GM19452 (cell line): ENCODE measurements at regions not wholly inside any gene's neighbourhood (a gene's known extent, or its start where the extent isn't known, plus 50 kb on each side); places are given as distances from the start of the nearest gene placed in this dataset.
"Not testable (repeated sequence)": the region's sequence is repeated elsewhere in the genome, so short reads cannot be mapped to it uniquely, and the experiment has no call there.

Experiments used
- ATAC-seq: cut with Tn5 transposase; IDR thresholded peaks from one replicate; pipeline ENCODE4 v1.9.1; 2021; ENCODE audit not compliant: unreplicated experiment

GRCh38 chr12:131229079-131229425 is 275.3 kb downstream of the ADGRD1 start:
- ATAC-seq, result not testable (repeated sequence)

DNA sequence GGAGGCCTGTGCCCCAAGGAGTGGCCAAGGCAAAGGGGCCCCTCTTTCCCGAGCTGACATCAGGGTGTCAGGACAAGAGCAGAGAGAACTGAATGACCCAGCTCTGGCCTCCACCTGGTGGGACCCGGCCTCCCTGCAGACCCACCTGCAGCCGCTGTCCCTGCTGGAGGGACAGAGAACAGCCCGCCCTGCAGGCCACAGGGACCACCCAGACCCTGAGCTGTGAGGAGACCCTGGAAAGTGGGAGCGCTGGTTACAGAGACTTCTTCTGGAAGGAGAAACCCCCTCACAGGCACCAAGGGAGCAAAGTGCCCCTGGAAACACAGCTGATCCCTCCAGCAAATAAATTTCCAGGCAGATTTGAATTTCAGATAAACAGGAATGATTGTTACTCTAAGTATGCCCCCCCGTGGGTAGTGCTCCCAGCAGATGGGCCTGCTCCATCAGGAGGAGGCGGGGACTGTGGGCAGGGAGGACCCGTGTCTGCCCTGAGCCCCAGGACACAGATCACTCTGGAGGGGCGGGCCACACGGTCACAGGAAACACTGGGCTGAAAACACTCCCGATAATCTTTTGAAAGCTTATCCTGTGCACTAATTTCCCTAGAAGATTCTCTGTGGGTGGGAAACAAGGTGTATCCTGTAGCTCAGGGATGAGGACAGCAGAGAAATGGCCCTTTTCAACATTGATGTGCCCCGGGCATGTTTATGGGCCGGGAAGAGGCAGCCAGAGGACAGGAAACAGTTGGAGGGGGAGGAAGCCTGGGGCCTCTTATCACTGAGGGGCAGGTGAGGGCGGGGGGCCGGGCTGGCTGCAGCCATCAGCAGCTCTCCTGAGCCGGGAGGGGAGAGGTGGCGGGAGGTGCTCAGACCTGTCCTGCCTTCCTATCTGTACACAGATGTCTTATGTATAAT is 276.0 kb downstream of the ADGRD1 start:
- no peak for ATAC-seq

DNA sequence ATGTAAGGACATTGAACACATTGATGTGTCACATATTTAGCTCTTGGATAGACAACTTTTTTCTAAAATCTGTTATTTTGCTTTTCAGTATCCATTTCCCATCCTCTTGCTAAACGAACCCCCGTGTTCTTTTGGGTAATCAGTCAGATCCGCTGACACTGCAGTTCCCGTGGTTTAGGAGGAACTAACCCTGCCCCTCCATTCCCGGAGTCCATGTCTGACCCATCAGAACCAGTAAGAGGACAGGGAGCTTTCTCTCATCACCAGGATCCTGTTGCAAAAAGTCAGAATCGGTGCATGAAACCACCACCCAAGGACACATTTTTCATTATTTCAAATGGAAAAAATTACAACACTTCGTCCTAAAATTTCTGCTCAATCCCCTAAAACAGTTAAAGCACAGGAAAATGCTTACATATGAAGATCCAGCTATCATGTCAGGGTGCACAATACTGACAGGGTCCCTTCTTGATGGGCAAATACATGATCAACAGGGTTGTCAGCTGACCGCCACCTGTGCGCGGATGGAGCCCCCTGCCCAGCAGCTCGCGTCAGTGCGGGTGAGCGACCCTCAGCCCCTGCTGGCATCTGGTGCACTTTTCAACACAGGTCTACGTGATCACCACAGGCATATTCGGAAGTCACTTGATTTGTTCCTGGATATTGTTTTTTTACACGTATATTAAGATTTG is 276.8 kb downstream of the ADGRD1 start:
- ATAC-seq, result no peak

DNA sequence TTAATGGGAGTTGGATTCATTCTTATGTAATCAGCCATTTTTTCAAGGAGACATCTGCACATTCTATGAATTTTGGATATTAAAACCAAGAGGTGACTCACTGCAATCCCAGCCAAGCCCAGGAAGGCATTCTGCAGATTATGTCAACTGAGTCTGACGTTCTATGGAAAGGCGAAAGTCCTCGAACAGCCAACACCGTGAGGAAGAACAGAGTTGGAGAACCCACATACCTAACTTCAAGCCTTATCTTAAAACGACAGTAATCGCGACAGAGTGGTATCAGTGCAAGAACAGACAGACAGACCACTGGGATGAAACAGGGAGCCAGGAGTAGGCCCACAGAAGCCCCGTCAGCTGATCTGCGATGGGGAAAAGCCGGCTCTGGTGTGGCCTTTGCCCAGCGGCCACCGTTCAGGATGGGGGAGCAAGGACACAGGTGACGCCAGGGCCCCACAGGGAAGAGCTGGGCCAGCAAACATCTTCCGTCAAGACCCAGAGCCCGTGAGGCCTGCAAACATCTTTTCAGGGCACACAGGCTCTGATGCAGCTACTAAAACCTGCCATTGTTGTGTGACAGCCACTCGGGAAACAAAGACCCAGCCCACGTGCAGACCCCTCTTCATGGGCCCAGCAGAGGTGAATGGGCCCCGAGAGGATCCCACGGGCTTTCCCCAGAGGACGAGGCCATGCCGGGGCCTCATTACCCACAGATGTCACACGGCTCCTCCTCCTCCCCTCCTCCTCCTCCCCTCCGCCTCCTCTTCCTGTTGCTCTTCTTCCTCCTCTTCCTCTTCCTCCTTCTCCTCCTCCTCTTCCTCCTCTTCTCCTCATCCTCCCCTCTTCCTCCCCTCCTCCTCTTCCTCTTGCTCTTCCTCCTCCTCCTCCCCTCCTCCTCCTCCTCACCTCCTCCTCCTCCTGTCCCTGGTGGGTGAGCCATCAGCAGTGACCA is 277.6 kb downstream of the ADGRD1 start:
- no peak for ATAC-seq

DNA sequence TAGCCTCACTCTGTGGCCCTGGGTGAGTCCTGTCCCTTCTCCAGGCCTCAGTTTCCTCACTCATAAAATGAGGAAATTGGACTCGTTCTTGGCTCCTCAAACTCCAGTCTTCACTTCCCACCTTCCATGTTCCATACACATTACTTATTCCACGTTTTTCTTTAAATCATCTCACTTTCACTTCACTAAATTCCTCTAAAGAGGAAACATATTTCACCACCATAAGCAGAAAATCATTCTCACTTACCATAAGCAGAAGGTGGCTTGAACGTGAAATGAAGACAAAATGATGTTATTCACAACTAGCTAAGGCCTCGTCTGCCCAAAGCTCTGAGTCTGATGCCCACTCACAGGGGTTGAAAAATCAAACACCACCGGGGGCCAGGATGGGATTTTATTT is 278.3 kb downstream of the ADGRD1 start:
- ATAC-seq, result no peak

GRCh38 chr12:131232872-131233271 is 279.2 kb downstream of the ADGRD1 start:
- ATAC-seq, result not testable (repeated sequence)

DNA sequence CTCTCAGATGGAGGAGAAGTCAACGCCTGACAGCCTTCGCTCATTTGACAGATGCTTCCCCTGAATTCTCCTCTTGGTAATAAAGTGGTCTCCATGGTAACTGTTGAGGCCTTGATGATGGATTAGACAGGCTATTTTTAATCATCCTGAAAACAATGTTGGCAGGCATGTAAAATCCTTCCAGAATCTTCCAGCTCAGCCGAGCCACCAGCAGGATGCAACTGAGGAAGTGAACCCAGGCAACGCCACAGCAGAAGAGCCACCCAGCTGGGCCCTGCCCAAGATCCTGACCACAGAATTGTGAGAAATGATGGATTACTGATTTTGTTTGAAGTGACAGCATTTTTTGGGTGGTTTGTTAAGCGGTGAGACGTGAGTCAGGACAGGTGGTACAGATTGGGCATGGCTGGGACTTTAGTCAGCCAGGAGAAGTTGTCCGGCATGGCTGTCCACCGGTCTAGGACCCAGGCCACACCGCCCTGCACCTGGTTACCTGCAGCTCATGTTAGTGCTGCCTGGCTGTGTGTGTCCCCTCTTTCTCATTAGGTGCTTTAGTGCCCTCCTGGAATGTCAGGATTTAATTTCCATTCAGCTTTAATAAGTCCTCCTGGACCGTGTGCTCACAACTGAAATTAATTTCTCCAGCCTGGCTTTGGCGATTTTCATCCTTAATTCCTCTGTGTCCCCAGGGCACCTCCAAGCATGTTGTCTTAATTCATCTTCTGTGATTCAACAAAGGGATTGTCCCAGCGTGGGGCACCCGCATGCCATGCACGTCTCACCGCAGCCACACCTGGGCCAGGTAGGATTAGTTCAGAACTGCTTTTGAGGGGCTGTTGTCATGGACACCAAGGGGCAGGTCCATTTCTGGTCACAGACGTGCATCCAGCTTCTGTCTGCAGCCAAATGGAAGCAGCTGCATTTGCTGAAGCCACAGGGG is 280.4 kb downstream of the ADGRD1 start:
- ATAC-seq, result not testable (repeated sequence)

- not testable (repeated sequence) for ATAC-seq
These were observed 281.1 kb downstream of the ADGRD1 start for GRCh38 chr12:131234841-131235271.

DNA sequence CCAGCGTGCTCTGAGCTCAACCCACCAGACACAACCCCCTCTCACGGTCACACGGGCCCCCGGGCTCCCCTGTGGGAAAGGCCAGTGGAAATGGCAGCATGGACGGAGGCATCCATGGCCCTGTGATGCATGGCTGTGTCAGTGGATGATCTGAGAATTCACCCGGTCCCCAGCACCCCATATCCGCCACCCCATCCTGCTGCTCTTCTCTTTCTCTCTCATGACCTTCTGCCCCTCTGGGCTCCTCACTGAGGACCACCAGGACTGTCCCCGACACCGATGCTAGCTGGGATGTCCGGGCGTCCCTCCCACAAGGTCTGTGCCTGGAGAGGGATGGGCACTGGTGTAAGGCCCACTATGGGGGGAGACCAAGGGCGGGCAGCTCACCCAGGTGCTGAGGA is 282.2 kb downstream of the ADGRD1 start:
- no peak for ATAC-seq

GRCh38 chr12:131239384-131240094 is 285.8 kb downstream of the ADGRD1 start:
- ATAC-seq, result peak; percentile 75

DNA sequence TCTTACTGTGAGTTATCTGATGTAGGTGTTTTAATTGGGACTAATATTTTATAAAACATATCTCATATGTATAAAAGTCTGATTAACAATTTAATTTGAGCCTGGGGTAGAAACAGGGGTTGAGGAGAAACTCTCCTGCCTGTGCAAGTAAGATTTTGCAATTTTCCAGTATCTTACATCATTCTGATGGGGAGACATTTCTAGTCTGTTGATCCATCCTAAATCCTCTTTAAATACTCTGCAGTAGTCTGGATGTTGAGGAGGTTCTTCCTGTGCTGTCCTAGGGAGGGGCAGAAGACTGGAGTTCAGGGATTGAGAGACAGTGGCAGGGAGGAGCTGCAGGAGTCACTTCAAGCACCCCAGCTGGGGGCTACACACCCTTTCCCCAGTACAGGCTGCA is 287.8 kb downstream of the ADGRD1 start:
- no peak for ATAC-seq

- ATAC-seq, result no peak
These were observed 289.2 kb downstream of the ADGRD1 start for GRCh38 chr12:131242741-131243496.

DNA sequence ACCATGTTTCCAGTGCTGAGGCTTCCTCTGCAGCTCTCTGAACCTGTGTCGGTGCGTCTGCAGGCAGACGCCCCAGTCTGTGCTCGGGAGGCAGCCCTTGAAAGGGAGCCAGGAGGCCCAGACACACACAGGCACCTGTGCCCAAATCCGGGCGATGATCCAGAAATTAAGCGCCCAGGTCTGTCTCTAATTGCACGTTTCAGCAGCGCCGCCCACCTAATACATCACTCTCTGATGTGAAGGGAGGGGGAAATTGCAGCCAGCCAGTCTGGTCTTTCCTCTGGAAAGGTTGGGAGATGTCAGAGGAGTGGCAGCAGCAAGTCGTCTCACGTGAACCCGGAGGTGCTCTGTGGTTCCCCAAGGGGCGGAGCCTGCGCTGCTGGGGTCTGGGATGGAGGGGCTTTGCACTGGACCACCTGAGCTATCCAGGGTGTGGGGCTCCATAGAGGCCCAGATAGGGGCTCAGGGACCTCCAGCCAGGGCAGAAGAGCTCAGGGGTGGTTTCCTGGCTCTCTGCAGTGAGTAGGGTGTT is 290.5 kb downstream of the ADGRD1 start:
- not testable (repeated sequence) for ATAC-seq

GRCh38 chr12:131245161-131245560 is 291.5 kb downstream of the ADGRD1 start:
- ATAC-seq, result not testable (repeated sequence)

DNA sequence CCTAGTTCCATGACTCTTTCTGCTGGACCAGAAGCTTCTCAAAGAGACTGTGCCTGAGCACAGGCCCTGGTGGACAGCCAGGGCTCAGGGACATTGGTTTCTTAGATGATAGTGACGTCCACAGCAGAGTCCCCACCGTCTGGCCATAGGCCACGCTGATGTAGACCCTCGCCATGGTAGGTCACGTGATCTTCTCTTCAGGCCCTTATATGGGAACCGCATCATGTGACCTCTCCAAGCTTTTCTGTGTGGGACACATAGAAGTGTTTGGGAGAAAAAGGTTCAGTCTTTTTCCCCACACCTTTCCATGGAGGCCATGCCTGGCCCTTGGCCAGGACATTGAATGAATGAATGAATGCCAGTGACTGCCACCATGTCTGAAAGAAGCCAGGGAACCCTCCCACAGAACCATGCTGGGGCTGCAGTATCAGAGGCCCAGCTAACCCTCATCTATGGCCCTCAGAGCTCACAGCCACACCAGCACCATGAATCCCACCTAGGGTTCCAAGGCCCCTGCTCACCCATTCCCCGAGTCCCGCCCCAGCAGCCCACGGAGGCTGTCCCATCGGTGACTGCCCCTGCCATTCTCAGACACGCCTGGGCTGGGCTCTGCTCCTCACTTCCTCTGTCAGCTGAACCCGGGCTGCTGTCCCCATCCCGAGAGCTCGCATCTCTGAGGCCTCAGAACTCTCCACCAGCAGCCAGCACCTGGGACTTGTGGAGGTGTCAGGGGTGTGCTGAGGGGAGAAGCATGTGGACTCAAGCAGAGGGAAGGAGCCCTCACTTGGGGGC is 292.1 kb downstream of the ADGRD1 start:
- ATAC-seq, result no peak

- ATAC-seq, result not testable (repeated sequence)
These were observed 293.5 kb downstream of the ADGRD1 start for GRCh38 chr12:131247026-131247725.

DNA sequence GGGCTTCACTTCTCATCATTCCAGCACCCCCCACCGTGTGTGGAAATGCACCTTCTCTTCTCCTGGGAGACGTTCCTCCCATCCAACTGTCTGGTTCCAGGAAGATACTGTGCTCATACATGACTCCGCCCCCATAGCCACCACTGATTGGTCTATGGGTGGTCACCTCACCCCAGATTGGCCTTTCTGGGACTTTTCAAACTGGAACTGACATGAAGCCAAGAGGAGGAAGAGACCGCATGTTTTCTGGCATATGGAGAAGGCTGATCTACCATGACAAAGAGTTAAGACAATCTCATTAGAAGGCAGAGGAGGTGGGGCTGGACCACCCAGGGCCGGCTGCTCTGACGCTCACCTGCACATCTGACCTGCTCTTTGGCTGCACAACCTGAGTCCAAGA is 294.2 kb downstream of the ADGRD1 start:
- not testable (repeated sequence) for ATAC-seq
